Heart right ventricle (tissue), 16 donors: ENCODE measurements at regions not wholly inside any gene's neighbourhood (a gene's known extent, or its start where the extent isn't known, plus 50 kb on each side); places are given as distances from the start of the nearest gene placed in this dataset.

ENCODE experiments used
- ATAC-seq, 8 donors: fragments of 200-7000 bp; cut with Tn5 transposase; one replicate each; pipeline ENCODE4 v1.9.1; 2020; ENCODE audit warnings: mild to moderate bottlenecking in 8 of 8, moderate library complexity in 8 of 8, moderate number of reproducible peaks in 1 of 8
- DNase-seq, 2 donors: peaks; one replicate each; pipeline ENCODE4 v3.0.0-alpha.2; 2020
- H3K27ac ChIP-seq, 10 donors: fragments of 200-600 bp; sonication (generic) in 2 of 10; one replicate each; pipeline versions ENCODE4 v1.5.0 to v1.8.0; 2020 to 2022; ENCODE audit warnings: mild to moderate bottlenecking in 3 of 10
- H3K27me3 ChIP-seq, 7 donors: fragments of 200-600 bp; one replicate each; pipeline ENCODE4 v1.8.0; 2021 to 2022; ENCODE audit warnings: mild to moderate bottlenecking in 2 of 7
- H3K36me3 ChIP-seq, 9 donors: fragments of 200-600 bp; sonication (generic) in 1 of 9; one replicate each; pipeline versions ENCODE4 v1.5.0 to v1.8.0; 2020 to 2022; ENCODE audit warnings: mild to moderate bottlenecking in 2 of 9
- H3K4me1 ChIP-seq, 9 donors: fragments of 200-600 bp; sonication (generic) in 1 of 9; one replicate each; pipeline versions ENCODE4 v1.5.0 to v1.8.0; 2020 to 2022; ENCODE audit warnings: mild to moderate bottlenecking in 4 of 9
- H3K4me3 ChIP-seq, 10 donors: fragments of 200-600 bp; sonication (generic) in 2 of 10; one replicate each; pipeline versions ENCODE4 v1.5.0 to v1.8.0; 2020 to 2022; ENCODE audit warnings: mild to moderate bottlenecking in 7 of 10, moderate library complexity in 2 of 10
- H3K9me3 ChIP-seq, 11 donors: fragments of 200-600 bp in 10 of 11; sonication (generic) in 2 of 11; one replicate each; pipeline versions ENCODE4 v1.5.0 to v1.8.0; 2013 to 2022; ENCODE audit warnings: mild to moderate bottlenecking in 2 of 11, control low read depth in 1 of 11, moderate library complexity in 1 of 11
- WGBS, 2 donors: extraction: QIAGEN DNeasy Blood & Tissue Kit; methylation state at CpG; one replicate each; pipeline ENCODE4 v1.1.7; 2013; ENCODE audit warnings: inconsistent platforms in 1 of 2; 5-methylcytosine and 5-hydroxymethylcytosine counted together
- intact Hi-C, 10 donors: fragments of 100-400 bp; cut with DNase I; formaldehyde crosslinking; loops; one replicate each; pipeline versions ENCODE4 v1.11.1 to v1.14.2; 2022
- TF ChIP-seq, protein P1 (sequence below), 9 donors: fragments of 200-600 bp; sonication (generic) in 2 of 9; IDR thresholded peaks; one replicate each; pipeline versions ENCODE4 v1.5.0 to v1.8.0; 2021 to 2022; ENCODE audit warnings: antibody characterized with exemption in 9 of 9, mild to moderate bottlenecking in 5 of 9, moderate library complexity in 1 of 9
- donor health status: Arrhythmogenic right ventricular cardiomyopathy.
- donor health status: ischemic (EF 13 %, LVEDD 7.1; RV severe dilation, severe dysfunction).
- donor health status: healthy with polysubstance abuse.
- donor health status: DM: no; HTN: yes; CAD: no.
- donor health status: DM: no; HTN: no; CAD: no.
- donor health status: ischemic (EF 25% LVEDD 6.9; RV normal size, moderate dysfunction).
- donor health status: ischemic (EF 25% LVEDD 5.7; RV mildly dilated, moderate dysfunction).
- donor health status: healthy.
- donor health status: DM: yes; HTN: yes; CAD: no.
- donor health status: Ischemic cardiomyopathy.
- donor health status: ischemic (EF 35%, LVEDD 5.7; RV mildly dilated, moderate dysfunction).
- donor health status: nonischemic (EF 11% LVEDD 7.7; RV severe dilation, severe dysfunction).
- donor health status: DM: yes; HTN: yes; CAD: no.
- donor health status: PGD.
- donor health status: ischemic (EF 29% LVEDD 5.4; RV normal size, mild dysfunction).
- donor health status: nonischemic (EF 23%, LVEDD 6.1; RV moderate dilation, normal function).

DNA sequence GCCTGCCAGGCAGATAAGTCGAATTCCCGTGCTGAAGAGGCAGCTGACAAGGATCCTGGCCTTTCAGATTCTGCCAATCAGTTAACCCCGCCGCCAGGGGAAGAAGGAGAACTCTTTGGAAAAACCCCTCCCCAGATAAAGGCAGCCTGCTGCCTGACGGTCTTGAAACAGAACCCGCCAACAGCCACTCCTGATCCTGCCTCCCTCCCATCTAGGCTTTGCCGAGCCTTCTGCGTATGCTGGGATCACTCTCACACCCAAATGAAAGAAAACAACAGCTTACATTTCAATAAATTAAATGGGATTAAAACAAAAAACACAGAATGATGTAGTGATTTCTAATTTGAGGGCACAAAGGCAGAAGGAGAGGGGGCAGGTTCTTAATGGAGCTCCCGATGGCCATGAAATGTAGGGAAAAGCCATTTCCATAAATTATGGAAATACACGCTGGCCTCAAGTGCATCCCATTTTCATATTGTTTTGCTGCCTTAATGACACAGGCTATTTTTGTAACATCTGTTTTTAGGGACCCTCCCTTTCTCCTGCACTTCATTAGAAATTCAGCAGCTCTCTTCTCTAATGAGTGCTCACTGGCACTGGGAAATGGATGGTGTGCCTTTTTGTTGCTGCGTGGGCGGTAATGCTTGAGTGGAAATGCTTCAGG lies 319.1 kb downstream of the MED10 start:
- TF ChIP-seq, protein P1, sequence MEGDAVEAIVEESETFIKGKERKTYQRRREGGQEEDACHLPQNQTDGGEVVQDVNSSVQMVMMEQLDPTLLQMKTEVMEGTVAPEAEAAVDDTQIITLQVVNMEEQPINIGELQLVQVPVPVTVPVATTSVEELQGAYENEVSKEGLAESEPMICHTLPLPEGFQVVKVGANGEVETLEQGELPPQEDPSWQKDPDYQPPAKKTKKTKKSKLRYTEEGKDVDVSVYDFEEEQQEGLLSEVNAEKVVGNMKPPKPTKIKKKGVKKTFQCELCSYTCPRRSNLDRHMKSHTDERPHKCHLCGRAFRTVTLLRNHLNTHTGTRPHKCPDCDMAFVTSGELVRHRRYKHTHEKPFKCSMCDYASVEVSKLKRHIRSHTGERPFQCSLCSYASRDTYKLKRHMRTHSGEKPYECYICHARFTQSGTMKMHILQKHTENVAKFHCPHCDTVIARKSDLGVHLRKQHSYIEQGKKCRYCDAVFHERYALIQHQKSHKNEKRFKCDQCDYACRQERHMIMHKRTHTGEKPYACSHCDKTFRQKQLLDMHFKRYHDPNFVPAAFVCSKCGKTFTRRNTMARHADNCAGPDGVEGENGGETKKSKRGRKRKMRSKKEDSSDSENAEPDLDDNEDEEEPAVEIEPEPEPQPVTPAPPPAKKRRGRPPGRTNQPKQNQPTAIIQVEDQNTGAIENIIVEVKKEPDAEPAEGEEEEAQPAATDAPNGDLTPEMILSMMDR (IDR thresholded peaks at IDR 0.05): no peak
- intact Hi-C loops: no loop called here
- H3K36me3 ChIP-seq: no peaks in the 10 kb centered on the region
- DNase-seq (no peak), ATAC-seq (no peak)
- H3K9me3 ChIP-seq: no peaks in the 10 kb centered on the region
- H3K4me3 ChIP-seq: no peak overlapping the region
- peaks cover 0 to 15% (median 0%) of the 10 kb centered on the region in 7 donors for H3K27me3 ChIP-seq
- no peak overlapping the region for H3K27ac ChIP-seq
- 39 to 46% methylated on average over 12 of the region's 12 CpGs for WGBS, 2 donors
- no peaks in the 10 kb centered on the region for H3K4me1 ChIP-seq

DNA sequence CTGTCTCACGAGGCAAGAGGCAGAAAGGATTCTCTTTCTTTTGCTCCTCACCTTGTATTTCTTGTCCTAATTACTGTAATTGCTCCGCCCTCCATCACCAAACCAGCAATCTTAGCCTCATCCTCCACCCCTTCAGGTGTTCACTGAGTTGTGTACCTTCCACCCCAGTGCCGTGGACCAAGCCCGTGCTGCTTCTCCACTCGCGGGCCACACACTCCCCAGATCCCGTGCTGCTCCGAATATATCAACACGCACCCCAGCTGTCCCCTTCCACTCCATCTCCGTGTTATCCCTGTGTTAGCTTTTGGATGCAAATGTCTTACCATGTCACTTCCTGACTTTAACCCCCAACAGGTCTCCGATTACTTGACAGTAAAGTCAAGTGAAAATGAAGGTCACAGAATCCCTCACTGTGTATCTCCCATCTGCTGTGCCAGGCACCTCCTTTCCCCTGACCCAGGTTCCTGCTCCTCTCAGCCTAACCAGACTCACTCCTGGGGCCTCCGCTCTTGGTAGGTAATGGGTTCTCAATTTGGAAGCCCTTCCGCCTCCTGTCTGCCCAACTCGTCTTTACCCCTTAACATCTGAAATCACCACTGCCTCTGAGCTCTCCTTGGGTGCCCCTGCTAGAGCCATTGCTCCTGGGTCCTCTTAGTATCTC lies 320.2 kb downstream of the MED10 start:
- no peak overlapping the region for H3K4me3 ChIP-seq
- peaks cover 0 to 21% (median 0%) of the 10 kb centered on the region in 7 donors for H3K27me3 ChIP-seq
- no peak overlapping the region for H3K27ac ChIP-seq
- DNase-seq (no peak), ATAC-seq (no peak)
- TF ChIP-seq, protein P1 (IDR thresholded peaks at IDR 0.05): no peak
- H3K36me3 ChIP-seq: no peaks in the 10 kb centered on the region
- intact Hi-C loops: no loop called here
- no peaks in the 10 kb centered on the region for H3K9me3 ChIP-seq
- 86 to 88% methylated on average over 14 of the region's 14 CpGs for WGBS, 2 donors
- no peaks in the 10 kb centered on the region for H3K4me1 ChIP-seq

DNA sequence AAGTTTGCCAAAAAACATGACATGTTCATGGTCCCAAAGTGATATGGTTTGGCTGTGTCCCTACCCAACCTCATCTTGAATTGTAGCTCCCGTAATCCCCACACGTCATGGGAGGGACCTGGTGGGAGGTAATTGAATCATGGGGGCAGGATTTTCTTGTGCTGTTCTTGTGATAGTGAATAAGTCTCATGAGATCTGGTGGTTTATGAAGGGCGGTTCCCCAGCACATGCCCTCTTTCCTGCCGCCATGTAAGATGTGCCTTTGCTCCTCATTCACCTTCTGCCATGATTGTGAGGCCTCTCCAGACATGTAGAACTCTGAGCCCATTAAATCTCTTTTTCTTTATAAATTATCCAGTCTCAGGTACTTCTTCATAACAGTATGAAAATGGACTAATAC lies 322.1 kb downstream of the MED10 start:
- Histone ChIP-seq H3K9me3 (no peaks in the 10 kb centered on the region), H3K27me3 (peaks cover 0 to 18% (median 0%) of the 10 kb centered on the region in 7 donors), H3K4me1 (no peaks in the 10 kb centered on the region), H3K27ac (no peak overlapping the region), H3K36me3 (no peaks in the 10 kb centered on the region), H3K4me3 (no peak overlapping the region)
- TF ChIP-seq, protein P1 (IDR thresholded peaks at IDR 0.05): no peak
- ATAC-seq: no peak
- WGBS, 2 donors: 72 to 81% methylated on average over 4 of the region's 4 CpGs
- DNase-seq: no peak
- intact Hi-C loops: no loop called here

DNA sequence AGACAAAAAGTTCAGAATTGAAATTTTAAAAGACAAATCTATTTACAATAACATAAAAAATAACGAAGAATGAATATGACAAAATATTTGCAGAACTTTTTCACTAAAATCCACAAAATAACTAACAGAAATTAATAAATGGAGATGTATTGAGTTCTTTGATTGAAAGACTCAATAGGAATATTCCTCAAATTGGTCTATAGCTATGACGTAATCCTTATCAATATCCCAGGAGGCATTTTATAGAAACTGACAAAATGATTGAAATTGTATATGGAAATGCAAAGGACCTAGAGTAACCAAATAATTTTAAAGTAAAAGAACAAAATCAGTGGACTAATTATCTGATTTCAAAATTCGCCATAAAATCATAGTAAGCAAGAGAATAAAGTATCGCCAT lies 328.7 kb downstream of the MED10 start:
- Histone ChIP-seq H3K36me3 (no peaks in the 10 kb centered on the region), H3K27me3 (peaks cover 0 to 18% (median 0%) of the 10 kb centered on the region in 7 donors), H3K4me1 (no peaks in the 10 kb centered on the region), H3K4me3 (no peak overlapping the region), H3K27ac (no peak overlapping the region), H3K9me3 (peaks cover 0 to 8% (median 0%) of the 10 kb centered on the region in 11 donors)
- ATAC-seq (no peak), DNase-seq (no peak)
- intact Hi-C loops: no loop called here
- WGBS, 2 donors: 89 to 94% methylated on average over 4 of the region's 4 CpGs
- TF ChIP-seq, protein P1 (IDR thresholded peaks at IDR 0.05): no peak
